GM19328 (cell line): ENCODE measurements at regions not wholly inside any gene's neighbourhood (a gene's known extent, or its start where the extent isn't known, plus 50 kb on each side); places are given as distances from the start of the nearest gene placed in this dataset.
"Not testable (repeated sequence)": the region's sequence is repeated elsewhere in the genome, so short reads cannot be mapped to it uniquely, and the experiment has no call there.

Experiments
- ATAC-seq: cut with Tn5 transposase; IDR thresholded peaks from one replicate; pipeline ENCODE4 v1.9.1; 2021; ENCODE audit warnings: mild to moderate bottlenecking, moderate library complexity; ENCODE audit not compliant: unreplicated experiment

GRCh38 chr21:35394634-35395369, 345.7 kb upstream of the RUNX1 start:
- no peak for ATAC-seq

- no peak for ATAC-seq
Measured at GRCh38 chr21:35394049-35394448, 344.9 kb upstream of the RUNX1 start.

DNA sequence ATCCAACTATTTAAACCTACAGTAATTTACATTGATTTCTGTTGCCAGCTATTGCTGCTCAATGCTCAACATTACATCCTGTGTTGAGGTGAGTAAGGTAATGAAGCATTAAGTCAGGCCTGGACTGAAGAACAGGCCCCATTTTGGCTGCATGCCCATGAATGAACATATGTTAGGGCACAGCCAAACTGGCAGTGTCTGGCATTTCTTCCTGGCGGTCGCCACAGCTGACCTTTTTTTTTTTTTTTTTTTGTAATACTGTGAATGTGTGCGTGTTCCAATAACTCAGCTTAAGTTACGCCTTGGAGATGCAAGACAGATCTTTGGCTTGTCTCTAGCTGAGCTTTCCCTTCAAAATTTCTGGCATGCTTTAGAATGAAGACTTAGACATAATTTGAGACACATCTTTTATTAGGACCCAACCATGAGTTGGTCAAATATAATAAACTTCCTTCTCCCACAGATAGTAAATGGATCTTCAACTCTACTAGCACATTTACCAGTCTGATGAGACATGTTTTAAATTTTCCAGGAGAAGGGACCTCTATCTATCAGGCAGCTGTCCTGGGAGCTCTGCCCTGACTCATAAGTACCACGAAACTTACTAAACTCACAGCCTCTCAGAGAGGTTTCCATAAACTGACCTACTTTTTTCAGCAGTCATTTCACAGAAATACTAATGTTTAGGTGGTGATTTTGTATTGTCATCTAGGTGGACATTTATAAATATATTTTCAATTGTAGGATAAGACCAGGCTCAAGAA, 341.1 kb upstream of the RUNX1 start:
- no peak for ATAC-seq

GRCh38 chr21:35386491-35387079, 337.5 kb upstream of the RUNX1 start:
- ATAC-seq = no peak

- ATAC-seq = no peak
Measured at GRCh38 chr21:35384375-35384774, 335.3 kb upstream of the RUNX1 start.

- ATAC-seq = no peak
Measured at GRCh38 chr21:35382696-35383095, 333.6 kb upstream of the RUNX1 start.

GRCh38 chr21:35381743-35382310, 332.7 kb upstream of the RUNX1 start:
- no peak for ATAC-seq

DNA sequence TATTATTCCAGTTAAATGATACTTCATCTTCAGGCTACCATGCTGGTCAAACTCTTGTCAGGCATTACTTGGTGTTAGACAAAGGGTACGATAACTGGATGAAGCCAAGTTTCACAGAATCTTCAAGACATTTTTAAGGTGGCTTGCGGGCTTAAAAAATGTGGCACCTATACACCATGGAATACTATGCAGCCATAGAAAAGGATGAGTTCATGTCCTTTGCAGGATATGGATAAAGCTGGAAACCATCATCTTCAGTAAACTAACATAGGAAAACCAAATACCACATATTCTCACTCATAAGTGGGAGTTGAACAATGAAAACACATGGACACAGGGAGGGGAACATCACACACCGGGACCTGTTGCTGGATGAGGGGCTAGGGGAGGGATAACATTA, 331.2 kb upstream of the RUNX1 start:
- not testable (repeated sequence) for ATAC-seq

DNA sequence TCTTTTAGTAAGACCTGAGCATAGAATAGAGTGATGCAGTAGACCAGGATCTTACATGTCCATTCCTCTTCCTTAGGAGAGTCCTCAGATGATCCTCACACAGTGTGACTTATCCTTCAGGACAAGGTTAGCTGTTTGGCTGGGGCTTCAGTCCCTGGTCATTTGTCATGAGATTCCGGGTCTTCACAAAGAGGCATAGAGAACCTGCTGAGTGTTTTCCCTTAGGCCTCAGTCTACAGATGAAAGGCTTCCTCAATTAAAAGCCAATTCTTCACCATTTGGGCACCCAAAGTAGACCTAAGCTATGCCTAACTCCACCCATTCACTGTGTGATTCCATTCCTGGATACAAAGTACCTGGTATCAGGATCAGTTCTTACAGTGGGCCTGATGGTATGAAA, 329.8 kb upstream of the RUNX1 start:
- ATAC-seq = no peak

- ATAC-seq = no peak
Measured at GRCh38 chr21:35377505-35378090, 328.5 kb upstream of the RUNX1 start.

GRCh38 chr21:35376406-35377135, 327.5 kb upstream of the RUNX1 start:
- no peak for ATAC-seq

- no peak for ATAC-seq
Measured at GRCh38 chr21:35375115-35375514, 326.0 kb upstream of the RUNX1 start.

GRCh38 chr21:35373998-35374397, 324.9 kb upstream of the RUNX1 start:
- no peak for ATAC-seq

DNA sequence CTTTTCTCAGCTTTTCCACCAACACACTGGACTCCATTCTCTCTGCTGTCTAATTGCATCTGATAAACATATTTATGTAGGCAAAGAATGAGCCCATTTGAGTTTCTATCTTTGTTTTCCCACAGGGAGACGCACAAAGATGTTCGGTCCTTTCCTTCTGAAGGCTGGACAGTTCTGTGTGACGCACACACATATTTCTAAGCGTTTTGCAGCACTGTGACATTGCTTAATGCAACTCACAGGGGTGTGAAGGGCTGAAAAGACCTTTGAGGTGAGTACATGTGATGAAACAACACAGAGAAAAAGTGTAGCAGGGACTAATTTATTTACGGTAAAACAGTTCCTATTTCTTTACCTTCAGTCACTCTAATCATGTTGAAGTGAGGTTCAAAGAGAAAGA, 323.1 kb upstream of the RUNX1 start:
- ATAC-seq = no peak

- ATAC-seq = no peak
Measured at GRCh38 chr21:35370671-35371070, 321.6 kb upstream of the RUNX1 start.

DNA sequence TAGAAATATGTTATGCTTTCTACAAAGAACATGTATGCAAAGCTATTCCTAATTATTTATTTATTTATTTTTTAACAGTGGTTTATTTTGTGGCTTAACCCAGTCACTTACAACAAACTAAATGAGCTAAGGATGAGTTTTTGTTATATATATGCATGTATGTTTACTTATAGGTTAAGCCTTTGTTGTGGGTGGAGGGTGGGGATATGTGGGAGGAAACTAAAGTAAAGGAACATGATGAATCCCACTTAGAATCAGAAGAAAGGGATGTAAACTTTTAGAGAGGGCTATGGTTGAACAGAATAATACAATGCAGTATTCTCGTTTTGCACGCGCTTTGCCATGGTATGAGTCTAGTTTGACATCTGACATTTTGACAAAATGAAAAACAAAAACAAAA, 321.0 kb upstream of the RUNX1 start:
- ATAC-seq = no peak

DNA sequence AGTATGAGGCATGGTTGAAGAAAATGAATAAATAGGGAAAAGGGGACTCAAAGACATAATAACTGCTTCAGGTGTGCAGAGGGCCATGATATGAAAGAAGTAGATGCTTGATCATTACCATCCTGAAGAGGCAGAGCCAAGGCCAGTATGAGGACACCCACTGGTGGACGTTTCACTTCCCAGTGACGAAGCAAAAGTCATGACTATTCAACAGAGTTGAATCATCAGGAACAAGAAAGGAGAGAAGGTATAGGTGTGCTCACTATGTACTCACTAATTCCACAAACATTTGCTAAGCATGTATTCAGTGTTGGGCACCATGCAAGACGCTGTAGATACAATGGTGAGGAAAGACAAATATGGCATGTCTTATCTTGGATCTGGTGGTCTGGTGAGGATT, 319.2 kb upstream of the RUNX1 start:
- ATAC-seq = no peak

DNA sequence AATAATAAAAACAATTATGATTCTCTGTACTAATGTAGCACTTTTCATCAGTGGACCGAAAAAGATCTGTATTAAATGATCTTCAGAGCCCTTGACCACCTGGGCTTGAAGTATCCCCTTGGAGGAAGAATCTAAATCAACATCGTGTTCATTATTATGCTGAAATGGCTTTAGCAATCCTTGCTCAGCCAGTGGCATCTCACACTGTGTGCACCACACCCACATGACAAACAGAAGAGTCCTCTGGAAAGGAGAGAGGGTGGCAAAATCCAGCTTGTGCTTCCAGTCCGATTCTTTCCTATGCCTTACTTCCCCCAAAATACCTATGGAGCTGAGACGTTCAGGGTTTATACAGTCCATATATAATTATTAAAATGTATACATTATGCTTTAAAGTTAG, 318.5 kb upstream of the RUNX1 start:
- no peak for ATAC-seq

- ATAC-seq = no peak
Measured at GRCh38 chr21:35366394-35367080, 317.4 kb upstream of the RUNX1 start.

DNA sequence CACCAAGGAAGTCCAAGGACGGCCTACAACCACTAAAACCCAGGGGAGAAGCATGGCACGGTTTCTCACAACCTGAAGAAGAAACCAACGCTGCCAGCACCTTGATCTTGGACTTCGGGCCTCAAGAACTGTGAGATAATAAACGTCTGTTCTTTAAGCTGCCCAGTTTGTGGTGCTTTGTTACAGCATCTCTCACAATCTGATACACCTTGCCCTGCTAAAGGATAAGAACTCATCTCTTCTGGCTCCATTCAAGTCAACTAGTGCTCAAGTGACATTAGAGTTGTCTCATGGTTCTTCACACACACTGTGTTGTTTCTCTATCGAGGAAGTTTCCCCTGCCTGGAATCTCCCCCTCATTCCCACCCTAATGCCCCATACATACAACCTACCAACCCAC, 314.4 kb upstream of the RUNX1 start:
- ATAC-seq = no peak
